ENCODE measurements at regions not wholly inside any gene's neighbourhood (a gene's known extent, or its start where the extent isn't known, plus 50 kb on each side); places are given as distances from the start of the nearest gene placed in this dataset.

- ChIA-PET POLR2A (no interaction called here), CTCF (interaction anchor here (0.7 kb wide), 1 partner anchor 92 kb away, joined by 3 read pairs; no protein-coding TSS in a partner anchor)
- TF ChIP-seq LEF1 (IDR thresholded peaks at IDR 0.05; ENCODE audit: borderline replicate concordance) (no peak), HDGF (IDR thresholded peaks at IDR 0.05; ENCODE audit: borderline replicate concordance) (no peak), FOXK2 (IDR thresholded peaks at IDR 0.05) (no peak), TARDBP (IDR thresholded peaks at IDR 0.05) (no peak)
- DNase-seq (ENCODE audit: extremely low spot score) = no peak
Observed at GRCh38 chr1:36667256-36667655, 184.5 kb upstream of the CSF3R start.

- TF ChIP-seq HDGF (IDR thresholded peaks at IDR 0.05; ENCODE audit: borderline replicate concordance) = no peak
- no peak for TF ChIP-seq LEF1 (IDR thresholded peaks at IDR 0.05; ENCODE audit: borderline replicate concordance)
- TF ChIP-seq FOXK2 (IDR thresholded peaks at IDR 0.05) = no peak
- TF ChIP-seq NFRKB (IDR thresholded peaks at IDR 0.05) = no peak
- CTCF ChIA-PET = no interaction called here
- no peak for DNase-seq (ENCODE audit: extremely low spot score)
- POLR2A ChIA-PET = no interaction called here
Observed at GRCh38 chr1:36665478-36666080, 182.9 kb upstream of the CSF3R start.

GRCh38 chr1:36664571-36665287 lies 182.0 kb upstream of the CSF3R start:
- ChIA-PET CTCF (no interaction called here), POLR2A (no interaction called here)
- TF ChIP-seq SUZ12 (IDR thresholded peaks at IDR 0.05) (no peak), FOXM1 (IDR thresholded peaks at IDR 0.05; ENCODE audit: borderline replicate concordance) (no peak), TARDBP (IDR thresholded peaks at IDR 0.05) (no peak), ELF4 (IDR thresholded peaks at IDR 0.05) (no peak), FOXA1 (IDR thresholded peaks at IDR 0.05) (no peak), HDGF (IDR thresholded peaks at IDR 0.05; ENCODE audit: borderline replicate concordance) (no peak), L3MBTL2 (conservative IDR thresholded peaks at IDR 0.05) (no peak), SP1 (IDR thresholded peaks at IDR 0.05) (no peak), NFRKB (IDR thresholded peaks at IDR 0.05) (no peak), ZNF384 (IDR thresholded peaks at IDR 0.05) (no peak), CTBP1 (IDR thresholded peaks at IDR 0.05; ENCODE audit: borderline replicate concordance) (no peak), FOXK2 (IDR thresholded peaks at IDR 0.05) (no peak), ARNT (IDR thresholded peaks at IDR 0.05) (no peak), PKNOX1 (IDR thresholded peaks at IDR 0.05) (no peak), LEF1 (IDR thresholded peaks at IDR 0.05; ENCODE audit: borderline replicate concordance) (no peak), BHLHE40 (IDR thresholded peaks at IDR 0.05; ENCODE audit: borderline replicate concordance) (no peak)
- DNase-seq (ENCODE audit: extremely low spot score) = no peak

- CTCF ChIA-PET = no interaction called here
- no peak for DNase-seq (ENCODE audit: extremely low spot score)
- POLR2A ChIA-PET = no interaction called here
- TF ChIP-seq ARNT (IDR thresholded peaks at IDR 0.05) (no peak), TARDBP (IDR thresholded peaks at IDR 0.05) (no peak), FOXK2 (IDR thresholded peaks at IDR 0.05) (no peak)
Observed at GRCh38 chr1:36663772-36664430, 181.2 kb upstream of the CSF3R start.

GRCh38 chr1:36658838-36659237 lies 176.1 kb upstream of the CSF3R start:
- CTCF ChIA-PET = no interaction called here
- POLR2A ChIA-PET = no interaction called here
- TF ChIP-seq FOXA1 (IDR thresholded peaks at IDR 0.05) = no peak
- no peak for TF ChIP-seq FOXK2 (IDR thresholded peaks at IDR 0.05)
- no peak for TF ChIP-seq TARDBP (IDR thresholded peaks at IDR 0.05)
- TF ChIP-seq LEF1 (IDR thresholded peaks at IDR 0.05; ENCODE audit: borderline replicate concordance) = no peak
- no peak for TF ChIP-seq SP1 (IDR thresholded peaks at IDR 0.05)
- TF ChIP-seq CTBP1 (IDR thresholded peaks at IDR 0.05; ENCODE audit: borderline replicate concordance) = no peak
- TF ChIP-seq ARNT (IDR thresholded peaks at IDR 0.05) = no peak
- TF ChIP-seq SUZ12 (IDR thresholded peaks at IDR 0.05) = no peak
- TF ChIP-seq ZNF384 (IDR thresholded peaks at IDR 0.05) = no peak
- TF ChIP-seq L3MBTL2 (conservative IDR thresholded peaks at IDR 0.05) = no peak
- no peak for TF ChIP-seq HDGF (IDR thresholded peaks at IDR 0.05; ENCODE audit: borderline replicate concordance)
- TF ChIP-seq PKNOX1 (IDR thresholded peaks at IDR 0.05) = no peak
- TF ChIP-seq BHLHE40 (IDR thresholded peaks at IDR 0.05; ENCODE audit: borderline replicate concordance) = no peak
- no peak for TF ChIP-seq FOXM1 (IDR thresholded peaks at IDR 0.05; ENCODE audit: borderline replicate concordance)
- DNase-seq (ENCODE audit: extremely low spot score) = no peak

GRCh38 chr1:36657826-36658225 lies 175.1 kb upstream of the CSF3R start:
- DNase-seq (ENCODE audit: extremely low spot score) = no peak
- CTCF ChIA-PET = no interaction called here
- no peak for TF ChIP-seq ARNT (IDR thresholded peaks at IDR 0.05)
- TF ChIP-seq HDGF (IDR thresholded peaks at IDR 0.05; ENCODE audit: borderline replicate concordance) = no peak
- TF ChIP-seq L3MBTL2 (conservative IDR thresholded peaks at IDR 0.05) = no peak
- TF ChIP-seq CTBP1 (IDR thresholded peaks at IDR 0.05; ENCODE audit: borderline replicate concordance) = no peak
- no peak for TF ChIP-seq SUZ12 (IDR thresholded peaks at IDR 0.05)
- no peak for TF ChIP-seq TARDBP (IDR thresholded peaks at IDR 0.05)
- TF ChIP-seq ELF4 (IDR thresholded peaks at IDR 0.05) = no peak
- no peak for TF ChIP-seq SP1 (IDR thresholded peaks at IDR 0.05)
- no peak for TF ChIP-seq NFRKB (IDR thresholded peaks at IDR 0.05)
- TF ChIP-seq PKNOX1 (IDR thresholded peaks at IDR 0.05) = no peak
- no peak for TF ChIP-seq FOXK2 (IDR thresholded peaks at IDR 0.05)
- TF ChIP-seq LEF1 (IDR thresholded peaks at IDR 0.05; ENCODE audit: borderline replicate concordance) = no peak
- no peak for TF ChIP-seq ZNF384 (IDR thresholded peaks at IDR 0.05)
- TF ChIP-seq FOXA1 (IDR thresholded peaks at IDR 0.05) = no peak
- no peak for TF ChIP-seq BHLHE40 (IDR thresholded peaks at IDR 0.05; ENCODE audit: borderline replicate concordance)
- no peak for TF ChIP-seq FOXM1 (IDR thresholded peaks at IDR 0.05; ENCODE audit: borderline replicate concordance)
- POLR2A ChIA-PET = no interaction called here
